Hepatocyte (in vitro differentiated cells): ENCODE measurements at regions not wholly inside any gene's neighbourhood (a gene's known extent, or its start where the extent isn't known, plus 50 kb on each side); places are given as distances from the start of the nearest gene placed in this dataset.

Source experiments
- CTCF ChIP-seq: fragments of 200-600 bp; sonication (generic); IDR thresholded peaks from 2 replicates; pipeline ENCODE4 v1.5.1; 2016; ENCODE audit warnings: antibody characterized with exemption, mild to moderate bottlenecking; ENCODE audit not compliant: poor library complexity
- EZH2 ChIP-seq: fragments of 200-600 bp; sonication (generic); IDR thresholded peaks from 2 replicates; pipeline ENCODE4 v1.6.1; 2016; ENCODE audit warnings: antibody characterized with exemption, mild to moderate bottlenecking, borderline replicate concordance
- EZH2phosphoT487 ChIP-seq: fragments of 200-600 bp; sonication (generic); IDR thresholded peaks from one replicate; pipeline ENCODE4 v1.6.1; 2018; ENCODE audit warnings: antibody characterized with exemption, mild to moderate bottlenecking, low read depth, moderate library complexity; ENCODE audit not compliant: unreplicated experiment, severe bottlenecking

GRCh38 chr22:47551431-47551775 lies 789.0 kb downstream of the TBC1D22A start:
- TF ChIP-seq CTCF: no peak
- no peak for TF ChIP-seq EZH2
- no peak for TF ChIP-seq EZH2phosphoT487
